KOPT-K1 (cell line): ENCODE measurements at regions not wholly inside any gene's neighbourhood (a gene's known extent, or its start where the extent isn't known, plus 50 kb on each side); places are given as distances from the start of the nearest gene placed in this dataset.
"Not testable (repeated sequence)": the region's sequence is repeated elsewhere in the genome, so short reads cannot be mapped to it uniquely, and the experiment has no call there.

Experiments
- H3K27ac ChIP-seq: fragments of 200-600 bp; sonication (generic); 2 replicates; pipeline ENCODE4 v1.5.1; 2016; ENCODE audit warnings: antibody characterized with exemption, mild to moderate bottlenecking, low read depth, low read length; ENCODE audit not compliant: poor library complexity, severe bottlenecking
- H3K36me3 ChIP-seq: fragments of 200-600 bp; sonication (generic); 2 replicates; pipeline ENCODE4 v1.5.1; 2017; ENCODE audit warnings: antibody characterized with exemption, mild to moderate bottlenecking, low read length, moderate library complexity; ENCODE audit not compliant: insufficient read depth
- H3K9me3 ChIP-seq: fragments of 200-600 bp; sonication (generic); 2 replicates; pipeline ENCODE4 v1.5.1; 2017; ENCODE audit warnings: antibody characterized with exemption, low read length, mild to moderate bottlenecking; ENCODE audit not compliant: insufficient read depth, poor library complexity, severe bottlenecking

DNA sequence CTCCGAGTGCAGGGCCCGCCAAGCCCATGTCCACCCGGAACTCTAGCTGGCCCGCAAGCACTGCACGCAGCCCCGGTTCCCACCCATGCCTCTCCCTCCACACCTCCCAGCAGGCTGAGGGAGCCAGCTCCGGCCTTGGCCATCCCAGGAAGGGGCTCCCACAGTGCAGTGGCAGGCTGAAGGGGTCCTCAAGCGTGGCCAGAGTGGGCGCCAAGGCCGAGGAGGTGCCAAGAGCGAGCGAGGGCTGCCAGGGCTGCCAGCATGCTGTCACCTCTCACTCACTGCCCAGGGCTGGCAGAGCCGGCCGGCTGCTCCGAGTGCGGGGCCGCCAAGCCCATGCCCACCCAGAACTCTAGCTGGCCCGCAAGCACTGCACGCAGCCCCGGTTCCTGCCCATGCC lies 75.5 kb upstream of the TBC1D5 start:
- H3K36me3 ChIP-seq, H3K9me3 ChIP-seq, H3K27ac ChIP-seq: not testable (repeated sequence)

DNA sequence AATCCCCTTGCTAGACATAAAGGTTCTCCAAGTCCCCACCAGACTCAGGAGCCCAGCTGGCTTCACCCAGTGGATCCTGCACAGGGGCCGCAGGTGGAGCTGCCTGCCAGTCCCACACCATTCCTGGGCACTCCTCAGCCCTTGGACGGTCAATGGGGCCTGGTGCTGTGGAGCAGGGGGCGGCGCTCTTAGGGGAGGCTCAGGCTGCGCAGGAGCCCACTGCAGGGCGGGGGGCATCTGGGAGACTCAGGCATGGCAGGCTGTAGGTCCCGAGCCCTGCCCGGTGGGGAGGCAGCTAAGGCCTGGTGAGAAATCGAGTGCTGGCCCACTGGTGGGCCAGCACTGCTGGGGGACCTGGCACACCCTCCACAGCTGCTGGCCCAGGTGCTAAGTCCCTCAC lies 75.1 kb upstream of the TBC1D5 start:
- Histone ChIP-seq H3K36me3 (no peaks in the 10 kb centered on the region), H3K27ac (no peak overlapping the region), H3K9me3 (peaks cover 9% of the 10 kb centered on the region)

DNA sequence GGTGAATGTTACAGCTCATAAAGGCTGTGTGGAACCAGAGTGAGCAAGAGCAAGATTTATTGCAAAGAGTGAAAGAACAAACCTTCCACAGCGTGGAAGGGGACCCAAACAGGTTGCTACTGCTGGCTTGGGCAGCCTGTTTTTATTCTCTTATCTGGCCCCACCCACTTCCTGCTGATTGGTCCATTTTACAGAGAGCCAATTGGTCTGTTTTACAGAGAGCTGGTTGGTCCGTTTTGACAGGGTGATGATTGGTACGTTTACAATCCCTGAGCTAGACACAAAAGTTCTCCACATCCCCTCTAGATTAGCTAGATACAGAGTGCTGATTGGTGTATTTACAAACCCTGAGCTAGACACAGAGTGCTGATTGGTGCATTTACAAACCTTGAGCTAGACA lies 74.4 kb upstream of the TBC1D5 start:
- H3K9me3 ChIP-seq, H3K36me3 ChIP-seq: not testable (repeated sequence)

DNA sequence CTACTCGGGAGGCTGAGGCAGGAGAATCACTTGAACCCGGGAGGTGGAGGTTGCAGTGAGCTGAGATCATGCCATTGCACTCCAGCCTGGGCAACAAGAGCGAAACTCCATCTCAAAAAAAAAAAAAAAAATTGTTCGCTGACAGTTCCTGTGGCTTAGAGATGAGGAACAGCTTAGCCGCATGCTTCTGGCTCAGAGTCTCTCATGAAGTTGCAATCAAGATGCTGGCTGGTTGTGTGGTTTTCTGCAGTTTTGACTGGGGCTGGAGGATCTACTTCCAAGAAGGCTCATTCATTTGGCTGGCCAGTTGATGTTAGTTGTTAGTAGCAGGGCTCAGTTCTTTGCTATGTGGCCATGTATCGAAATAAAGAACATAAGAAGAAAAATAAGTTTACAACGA lies 69.9 kb upstream of the TBC1D5 start:
- not testable (repeated sequence) for H3K27ac ChIP-seq, H3K9me3 ChIP-seq, H3K36me3 ChIP-seq

More for the DNA sequence above, 74.4 kb upstream of the TBC1D5 start:
- H3K27ac ChIP-seq, result not testable (repeated sequence)

DNA sequence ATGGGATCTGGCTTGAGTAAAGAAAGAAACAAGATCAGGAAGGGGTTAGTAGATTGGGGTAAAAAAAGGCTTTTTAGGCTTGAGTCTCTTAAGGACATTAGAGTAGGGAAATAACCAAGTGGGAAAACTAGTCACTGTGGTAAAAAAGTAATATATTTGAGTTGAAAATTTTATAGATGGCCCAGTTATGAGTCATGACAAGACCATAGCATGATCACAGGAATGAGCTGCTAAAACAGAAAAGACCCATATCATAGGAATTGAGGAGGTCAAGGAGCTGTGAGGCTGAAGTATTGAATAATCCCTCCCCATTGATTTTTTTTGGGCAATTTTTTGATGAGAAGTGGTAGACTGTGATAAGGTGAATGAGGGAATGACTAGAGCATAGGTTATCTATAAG lies 69.2 kb upstream of the TBC1D5 start:
- Histone ChIP-seq H3K9me3 (peaks cover 9% of the 10 kb centered on the region), H3K27ac (no peak overlapping the region), H3K36me3 (no peaks in the 10 kb centered on the region)

DNA sequence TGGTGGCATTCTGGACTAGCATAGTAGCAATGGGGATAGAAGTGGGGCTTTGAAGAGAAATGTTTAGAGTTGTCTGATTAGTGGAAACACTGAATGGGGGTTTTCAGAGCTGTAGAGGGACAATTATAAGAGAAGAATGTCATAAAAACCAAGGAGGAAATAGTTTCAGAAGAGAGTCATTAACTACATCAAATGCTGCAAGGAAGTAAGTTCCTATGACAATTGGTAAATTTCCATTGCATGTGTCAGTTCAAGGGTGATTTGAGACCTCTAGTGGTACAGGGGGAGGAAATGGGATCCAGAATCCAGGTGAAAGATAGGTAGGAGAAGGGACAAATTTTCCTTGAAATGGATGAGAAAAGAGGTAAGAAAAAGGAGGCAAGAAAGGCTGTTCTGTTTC lies 68.3 kb upstream of the TBC1D5 start:
- H3K36me3 ChIP-seq, result no peaks in the 10 kb centered on the region
- H3K27ac ChIP-seq, result no peak overlapping the region

DNA sequence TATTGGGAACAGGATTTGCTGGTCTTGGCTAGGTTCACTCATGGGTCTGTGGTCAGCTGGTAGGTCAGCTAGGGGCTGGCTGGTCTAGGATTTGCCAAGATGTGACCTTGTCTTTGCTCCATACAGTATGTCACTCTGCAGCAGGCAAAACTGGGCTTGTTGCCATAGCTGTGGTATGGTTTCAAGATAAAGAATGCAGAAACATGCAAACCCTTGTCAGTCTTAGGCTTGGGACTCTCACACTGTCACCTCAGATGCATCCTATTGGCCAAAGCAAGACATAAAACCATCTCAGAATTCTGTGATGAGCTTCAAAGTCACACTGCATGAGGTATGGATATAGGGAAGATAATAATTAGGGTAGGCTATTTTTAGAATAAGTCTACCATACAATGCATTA lies 66.6 kb upstream of the TBC1D5 start:
- Histone ChIP-seq H3K36me3 (no peaks in the 10 kb centered on the region), H3K27ac (no peak overlapping the region), H3K9me3 (no peaks in the 10 kb centered on the region)

More for the DNA sequence above, 68.3 kb upstream of the TBC1D5 start:
- peaks cover 4% of the 10 kb centered on the region for H3K9me3 ChIP-seq

DNA sequence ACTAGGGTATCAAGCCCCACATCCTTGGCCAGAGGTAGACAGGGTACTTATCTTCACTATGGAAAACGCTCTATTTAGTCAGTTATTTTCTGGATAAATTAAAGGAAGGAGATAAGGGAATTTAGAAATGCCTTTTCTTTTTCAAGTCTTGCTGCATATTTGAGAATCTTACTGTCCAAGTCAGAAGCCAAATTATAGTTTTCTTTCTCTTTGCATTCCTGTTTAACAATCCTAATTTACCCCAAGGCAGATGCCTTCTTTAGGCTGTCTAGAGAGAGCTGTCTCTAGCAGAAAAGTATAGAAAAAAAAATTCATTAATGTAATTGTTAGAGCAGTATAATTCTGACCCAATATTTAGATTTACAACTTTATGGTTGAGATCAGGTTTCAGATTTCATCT lies 64.4 kb upstream of the TBC1D5 start:
- Histone ChIP-seq H3K36me3 (no peaks in the 10 kb centered on the region), H3K9me3 (no peaks in the 10 kb centered on the region), H3K27ac (no peak overlapping the region)

DNA sequence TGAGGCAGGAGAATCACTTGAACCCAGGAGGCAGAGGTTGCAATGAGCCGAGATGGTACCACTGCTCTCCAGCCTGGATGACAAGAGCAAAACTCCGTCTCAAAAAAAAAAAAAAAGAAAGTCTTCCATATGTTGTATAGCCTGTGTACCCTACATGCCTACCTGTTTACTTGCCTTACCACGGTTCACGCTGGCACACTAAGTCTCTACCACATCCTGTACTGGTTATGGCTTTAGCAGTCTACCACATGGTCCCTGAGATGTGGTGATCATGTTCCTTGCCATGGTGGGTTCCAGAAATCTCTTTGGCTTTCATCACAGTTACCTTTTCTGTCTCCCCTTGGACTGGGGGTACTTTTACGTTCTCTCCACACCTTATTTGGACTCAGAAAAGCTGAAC lies 63.8 kb upstream of the TBC1D5 start:
- H3K27ac ChIP-seq, result no peak overlapping the region
- no peaks in the 10 kb centered on the region for H3K36me3 ChIP-seq
- no peaks in the 10 kb centered on the region for H3K9me3 ChIP-seq

DNA sequence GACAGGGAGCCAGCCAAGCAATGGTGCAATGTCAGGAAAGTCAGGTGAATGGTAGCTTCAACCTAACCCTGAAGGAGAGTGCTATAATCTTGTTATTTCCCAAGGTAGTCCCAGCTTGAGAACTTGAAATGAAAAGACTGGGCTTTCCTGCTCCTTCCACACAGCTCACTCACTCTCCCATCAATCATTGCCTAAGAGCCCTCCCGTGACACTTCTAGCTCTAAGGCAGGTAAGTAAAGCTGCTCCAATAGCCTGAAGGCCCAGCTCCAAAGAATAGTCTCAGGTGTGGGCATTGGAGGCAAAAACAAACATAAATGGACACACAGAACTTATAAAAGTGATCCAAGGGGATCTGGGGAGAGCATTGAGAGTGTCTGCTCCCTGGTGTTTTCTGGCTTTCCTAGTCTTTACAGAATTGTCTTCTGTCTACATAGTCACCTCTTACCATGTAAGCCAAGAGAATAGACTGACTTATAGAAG lies 63.1 kb upstream of the TBC1D5 start:
- H3K27ac ChIP-seq, result no peak overlapping the region
- H3K36me3 ChIP-seq, result no peaks in the 10 kb centered on the region

DNA sequence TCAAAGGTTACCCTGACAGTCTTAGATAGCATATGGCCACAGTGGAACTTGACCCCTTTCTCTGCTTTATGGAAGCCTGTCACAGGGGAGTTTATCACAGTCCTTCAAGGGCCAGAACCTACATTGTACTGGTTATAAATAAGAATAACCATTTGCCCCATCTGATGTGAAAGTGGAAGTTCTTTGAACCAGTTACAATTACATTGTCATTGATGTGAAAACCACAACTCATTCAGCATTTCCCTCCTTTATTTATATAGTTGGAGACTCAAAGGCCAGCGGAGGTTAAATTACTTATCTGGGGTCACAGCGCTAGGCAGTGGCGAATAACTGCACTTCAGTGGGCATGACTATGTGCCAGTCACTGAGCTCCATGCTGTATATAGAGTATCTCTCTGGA lies 60.5 kb upstream of the TBC1D5 start:
- Histone ChIP-seq H3K36me3 (no peaks in the 10 kb centered on the region), H3K27ac (no peak overlapping the region), H3K9me3 (no peaks in the 10 kb centered on the region)

More for the DNA sequence above, 63.1 kb upstream of the TBC1D5 start:
- H3K9me3 ChIP-seq, result no peaks in the 10 kb centered on the region

DNA sequence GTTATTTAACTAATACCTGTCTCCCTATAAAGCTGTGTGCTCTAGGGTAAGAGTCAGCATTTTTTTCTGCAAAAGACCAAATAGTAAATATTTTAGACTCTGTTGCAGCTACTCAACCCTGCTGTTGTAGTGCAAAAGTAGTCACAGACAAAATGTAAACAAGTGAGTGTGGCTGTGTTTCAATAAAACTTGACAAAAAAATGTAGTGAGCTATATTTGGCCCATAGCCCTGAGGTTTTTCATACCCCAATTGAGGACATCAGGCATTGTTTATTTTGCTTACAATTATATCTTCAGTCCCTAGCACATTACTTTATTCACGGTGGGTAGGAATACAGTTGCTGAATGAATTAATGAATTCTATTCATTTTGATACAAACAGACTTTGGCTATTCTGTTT lies 58.7 kb upstream of the TBC1D5 start:
- Histone ChIP-seq H3K36me3 (no peaks in the 10 kb centered on the region), H3K9me3 (no peaks in the 10 kb centered on the region), H3K27ac (no peak overlapping the region)

DNA sequence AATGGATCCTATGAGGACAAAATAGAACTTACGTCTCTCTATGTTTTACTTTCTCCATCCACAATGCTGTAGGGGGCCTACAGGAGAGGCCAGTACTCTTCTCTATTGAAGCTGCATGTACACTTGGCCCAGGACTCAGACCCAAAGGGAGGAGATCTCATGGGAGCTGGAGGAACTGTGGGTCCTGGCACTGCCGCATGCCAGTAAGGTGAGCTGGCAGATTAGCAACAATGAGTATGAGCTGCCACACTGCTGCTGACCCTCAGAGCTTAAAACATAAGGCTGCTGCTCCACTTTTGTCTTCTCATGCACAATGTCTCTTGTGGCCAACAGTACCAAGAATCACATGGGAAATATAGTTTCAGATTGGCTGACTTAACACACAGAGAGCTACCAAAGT lies 57.8 kb upstream of the TBC1D5 start:
- H3K36me3 ChIP-seq, result no peaks in the 10 kb centered on the region
- H3K27ac ChIP-seq, result no peak overlapping the region
- H3K9me3 ChIP-seq, result no peaks in the 10 kb centered on the region

DNA sequence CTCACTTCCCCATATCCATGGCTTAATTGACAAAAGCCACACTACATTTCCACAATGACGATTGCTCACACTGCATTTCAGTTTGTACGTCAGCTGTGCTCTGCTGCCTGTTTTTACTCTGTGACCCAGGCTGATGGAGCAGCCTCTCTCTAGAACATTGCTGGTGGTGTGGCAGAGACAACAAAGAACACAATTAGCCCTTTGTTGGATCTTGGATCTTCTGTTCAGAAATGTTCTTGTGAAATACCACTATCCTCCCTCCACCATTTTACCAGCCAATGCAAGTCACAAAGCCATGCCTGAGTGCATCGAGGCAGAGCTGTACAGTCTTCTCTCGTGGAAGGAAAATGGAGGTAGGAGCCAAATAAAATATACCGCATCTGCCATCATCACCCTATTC lies 56.9 kb upstream of the TBC1D5 start:
- H3K9me3 ChIP-seq, result no peaks in the 10 kb centered on the region
- H3K27ac ChIP-seq, result no peak overlapping the region
- no peaks in the 10 kb centered on the region for H3K36me3 ChIP-seq

DNA sequence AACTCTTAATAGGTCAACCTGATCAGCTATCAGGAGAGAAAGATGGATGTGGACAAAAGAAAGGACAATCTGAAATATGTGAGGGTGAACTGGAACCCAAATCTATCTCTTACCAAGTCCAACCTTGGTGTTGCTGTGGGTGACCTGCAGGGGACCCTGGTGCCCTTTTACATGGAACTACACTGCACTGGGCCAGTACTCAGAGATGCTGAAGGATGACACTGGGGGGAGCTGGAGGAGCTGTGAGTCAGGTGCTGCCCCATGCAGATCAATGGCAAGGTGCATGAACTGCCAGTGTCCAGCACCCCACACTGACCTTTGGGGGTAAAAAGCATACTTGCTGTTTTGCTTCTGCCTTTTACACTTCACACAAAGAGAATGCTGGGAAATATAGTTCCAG lies 55.6 kb upstream of the TBC1D5 start:
- Histone ChIP-seq H3K36me3 (no peaks in the 10 kb centered on the region), H3K27ac (no peak overlapping the region), H3K9me3 (no peaks in the 10 kb centered on the region)

DNA sequence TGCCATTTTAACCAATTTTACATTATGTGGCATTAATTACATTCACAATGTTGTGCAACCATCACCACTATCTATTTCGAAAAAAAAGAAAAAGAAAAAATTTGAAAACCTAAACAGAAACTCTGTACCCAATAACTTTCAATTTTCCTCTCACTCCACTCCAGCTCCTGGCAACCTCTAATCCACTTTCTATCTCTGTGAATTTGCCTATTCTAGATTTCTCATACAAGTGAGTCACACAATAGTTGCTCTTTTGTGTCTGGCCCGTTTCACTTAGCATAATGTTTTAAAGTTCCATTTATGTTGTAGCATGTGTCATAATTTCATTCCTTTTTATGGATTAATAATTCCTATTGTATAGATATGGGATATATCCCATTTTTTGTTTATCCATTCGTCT lies 53.3 kb upstream of the TBC1D5 start:
- peaks cover 8% of the 10 kb centered on the region for H3K9me3 ChIP-seq
- H3K36me3 ChIP-seq, result no peaks in the 10 kb centered on the region
- H3K27ac ChIP-seq, result no peak overlapping the region

DNA sequence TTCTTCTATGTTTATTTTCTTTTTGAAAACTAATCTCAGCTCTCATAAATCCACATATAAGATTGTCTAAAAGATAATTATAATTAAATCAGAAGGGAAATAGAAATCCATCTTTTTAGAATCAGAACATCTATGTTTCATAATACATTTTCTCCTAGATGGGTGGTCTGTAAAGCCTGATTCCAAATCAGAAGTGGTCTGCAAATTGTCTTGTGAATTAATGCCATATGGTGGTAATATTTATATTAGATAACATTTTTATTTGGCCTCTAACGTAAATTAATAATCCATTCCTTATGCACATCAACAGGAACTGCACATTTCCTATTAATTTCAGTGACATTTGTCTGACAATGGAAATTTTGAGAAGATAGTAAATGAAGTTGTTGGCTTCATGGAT lies 52.8 kb upstream of the TBC1D5 start:
- Histone ChIP-seq H3K9me3 (peaks cover 8% of the 10 kb centered on the region), H3K36me3 (no peaks in the 10 kb centered on the region), H3K27ac (no peak overlapping the region)
